Epidermal melanocyte (primary cell): ENCODE measurements at regions not wholly inside any gene's neighbourhood (a gene's known extent, or its start where the extent isn't known, plus 50 kb on each side); places are given as distances from the start of the nearest gene placed in this dataset.

Source experiments
- DNase-seq: peaks from one replicate; pipeline ENCODE4 v3.0.0; 2011; ENCODE audit warnings: low spot score; ENCODE audit not compliant: insufficient read length

- no peak for DNase-seq
Measured at GRCh38 chr4:30837131-30837539, 117.0 kb downstream of the PCDH7 start.

GRCh38 chr4:30837861-30838260 lies 117.7 kb downstream of the PCDH7 start:
- no peak for DNase-seq

GRCh38 chr4:30838331-30838730 lies 118.2 kb downstream of the PCDH7 start:
- no peak for DNase-seq

GRCh38 chr4:30839583-30840520 lies 119.7 kb downstream of the PCDH7 start:
- no peak for DNase-seq

DNA sequence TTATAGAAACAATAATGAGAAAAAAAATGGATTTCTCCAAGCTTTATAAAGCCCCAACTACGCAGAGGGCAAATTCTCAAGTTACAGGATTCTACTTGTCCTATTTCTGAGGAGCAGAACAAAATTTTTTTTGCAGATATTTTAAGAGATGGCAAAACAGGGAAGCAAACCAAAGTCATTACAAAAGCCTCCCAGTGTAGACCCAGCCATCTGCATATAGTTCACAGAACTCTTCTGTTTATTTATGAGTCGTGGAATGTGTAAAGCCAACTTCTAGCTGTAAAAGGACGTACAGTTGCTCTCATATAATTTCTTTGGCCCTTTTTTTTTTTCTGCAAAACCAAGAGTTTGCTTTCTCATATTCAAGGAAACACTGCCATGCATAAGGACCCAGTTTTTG lies 120.4 kb downstream of the PCDH7 start:
- DNase-seq: no peak

- no peak for DNase-seq
Measured at GRCh38 chr4:30842142-30842541, 122.0 kb downstream of the PCDH7 start.

- no peak for DNase-seq
Measured at GRCh38 chr4:30842689-30843088, 122.5 kb downstream of the PCDH7 start.

GRCh38 chr4:30844861-30845582 lies 124.9 kb downstream of the PCDH7 start:
- no peak for DNase-seq

DNA sequence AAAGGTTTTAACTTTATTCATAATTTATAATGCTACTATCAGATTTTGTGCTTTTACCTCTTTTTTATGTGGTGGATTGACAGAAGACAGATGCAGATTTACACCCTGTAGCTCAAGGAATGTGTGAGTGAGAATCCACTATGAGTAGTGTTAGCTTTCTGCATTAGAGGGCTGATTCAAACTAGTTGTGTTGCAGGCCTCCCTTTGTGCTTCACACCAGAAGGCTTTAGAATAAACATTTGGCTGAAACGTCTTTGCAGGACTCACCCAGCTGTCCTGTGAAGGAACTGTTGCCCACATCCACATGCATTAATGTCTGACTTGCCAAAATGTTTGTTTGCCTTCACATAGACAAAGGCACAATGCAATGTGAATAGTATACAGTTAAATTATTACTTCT lies 127.0 kb downstream of the PCDH7 start:
- DNase-seq: no peak

DNA sequence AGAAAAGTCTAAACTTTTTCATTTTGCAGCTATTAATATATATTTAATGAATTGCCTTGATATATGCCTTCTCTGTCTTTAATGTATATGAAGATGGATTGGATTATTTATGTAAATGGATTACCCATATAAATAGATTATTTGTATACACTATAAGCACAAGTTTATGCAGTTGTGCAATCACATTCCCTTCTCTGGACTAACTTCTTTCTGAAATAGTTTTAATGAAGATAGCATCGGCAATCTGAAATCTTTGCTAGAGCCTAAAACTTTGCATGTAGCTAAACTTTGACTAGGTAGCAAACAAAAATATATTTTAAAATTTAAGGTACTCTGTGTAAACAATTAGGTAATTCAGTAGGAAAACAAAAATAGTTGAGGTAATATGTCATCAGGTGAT lies 127.8 kb downstream of the PCDH7 start:
- no peak for DNase-seq

DNA sequence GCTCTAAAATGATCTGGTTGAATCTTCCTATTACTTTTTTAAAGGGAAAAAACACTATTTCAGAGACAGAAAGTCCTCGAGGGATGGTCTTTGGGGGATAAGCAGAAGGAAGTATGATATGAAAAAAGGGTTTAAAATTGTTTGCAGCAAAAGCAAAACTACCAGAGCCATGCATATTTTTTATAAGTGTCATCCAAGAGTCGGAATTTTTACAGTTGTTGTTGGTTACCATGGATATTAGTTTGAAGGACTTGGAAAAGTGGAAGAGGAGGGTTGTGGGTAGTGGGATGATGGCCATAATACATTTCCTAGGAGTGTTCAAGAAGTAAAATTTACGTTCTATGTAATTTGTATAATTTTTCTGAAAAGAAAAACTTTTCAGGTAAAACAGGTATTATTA lies 134.4 kb downstream of the PCDH7 start:
- DNase-seq: no peak

DNA sequence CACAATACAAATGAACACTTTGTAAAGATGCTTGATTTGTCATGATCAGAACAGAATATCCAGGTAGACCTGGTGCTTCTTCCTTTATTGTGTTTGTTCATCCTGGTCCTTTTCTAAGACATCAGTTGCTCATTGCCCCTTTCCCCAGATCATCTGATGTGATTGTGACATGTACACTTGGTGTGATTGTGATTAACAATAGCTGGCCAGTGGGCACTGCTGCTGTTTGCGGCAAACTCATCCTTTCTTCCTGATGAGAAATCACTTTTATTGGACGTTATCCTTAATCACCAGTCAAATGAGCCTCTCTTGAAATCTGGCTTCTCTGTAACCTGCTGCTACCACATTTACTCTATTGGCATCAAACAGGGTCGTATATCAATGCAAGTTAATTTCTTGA lies 135.1 kb downstream of the PCDH7 start:
- no peak for DNase-seq

GRCh38 chr4:30856795-30857564 lies 136.8 kb downstream of the PCDH7 start:
- no peak for DNase-seq

DNA sequence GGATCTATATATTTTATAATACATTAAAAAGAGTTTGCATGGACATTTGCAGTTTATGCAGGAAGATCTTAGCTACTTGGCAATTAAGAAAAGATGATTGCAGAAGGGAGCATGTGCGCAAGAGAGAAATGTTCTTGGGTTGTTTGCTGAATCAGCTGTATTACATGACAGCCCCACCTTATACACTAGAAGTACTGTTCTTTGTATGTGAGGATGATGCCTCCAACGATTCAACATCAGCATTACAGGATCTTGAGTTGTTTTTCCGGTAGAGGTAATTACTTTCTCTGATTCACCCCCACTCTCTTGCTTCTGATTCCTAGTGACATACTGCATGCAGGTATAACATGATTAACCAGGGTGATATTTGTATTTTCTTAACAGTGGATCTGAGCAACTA lies 140.8 kb downstream of the PCDH7 start:
- DNase-seq: no peak

- no peak for DNase-seq
Measured at GRCh38 chr4:30862196-30862595, 142.0 kb downstream of the PCDH7 start.

DNA sequence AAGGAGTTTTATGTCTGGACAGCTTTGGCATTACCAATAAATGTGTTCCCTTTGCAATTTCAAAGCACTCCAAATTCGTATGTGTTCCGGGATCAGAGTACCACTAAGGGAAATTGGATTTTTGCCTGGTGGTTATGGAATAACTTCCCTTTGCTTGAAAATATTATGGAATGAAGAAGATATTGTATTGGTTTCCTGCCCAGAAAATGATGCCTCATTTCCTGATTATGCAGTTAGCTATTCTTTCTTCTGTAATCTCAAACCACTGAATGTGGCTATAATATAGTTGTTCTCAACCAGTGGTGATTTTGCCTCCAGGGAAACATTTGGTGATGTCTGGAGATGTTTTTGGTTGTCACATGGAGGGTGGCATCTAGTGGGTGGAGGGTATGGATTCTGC lies 142.9 kb downstream of the PCDH7 start:
- DNase-seq: no peak

- DNase-seq: no peak
Measured at GRCh38 chr4:30865691-30866090, 145.5 kb downstream of the PCDH7 start.

DNA sequence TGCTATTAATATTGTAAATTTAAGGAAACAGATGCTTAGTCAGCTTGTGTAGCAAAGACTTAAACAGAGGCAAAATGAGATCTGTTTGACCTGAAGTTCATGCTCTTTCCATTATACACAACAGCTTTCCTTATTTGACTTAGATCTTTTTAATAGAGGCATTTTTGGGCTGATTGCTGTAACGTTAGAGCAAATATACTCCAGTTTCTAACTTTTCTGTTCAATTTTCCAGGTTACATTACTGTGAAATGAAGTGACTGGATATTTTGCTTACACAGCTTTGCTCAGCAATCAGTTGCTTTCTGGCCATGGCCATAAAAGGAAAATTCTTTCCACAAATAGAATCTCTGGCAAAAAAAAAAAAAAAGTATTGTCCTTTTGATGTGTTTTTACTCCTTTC lies 146.2 kb downstream of the PCDH7 start:
- DNase-seq: no peak

DNA sequence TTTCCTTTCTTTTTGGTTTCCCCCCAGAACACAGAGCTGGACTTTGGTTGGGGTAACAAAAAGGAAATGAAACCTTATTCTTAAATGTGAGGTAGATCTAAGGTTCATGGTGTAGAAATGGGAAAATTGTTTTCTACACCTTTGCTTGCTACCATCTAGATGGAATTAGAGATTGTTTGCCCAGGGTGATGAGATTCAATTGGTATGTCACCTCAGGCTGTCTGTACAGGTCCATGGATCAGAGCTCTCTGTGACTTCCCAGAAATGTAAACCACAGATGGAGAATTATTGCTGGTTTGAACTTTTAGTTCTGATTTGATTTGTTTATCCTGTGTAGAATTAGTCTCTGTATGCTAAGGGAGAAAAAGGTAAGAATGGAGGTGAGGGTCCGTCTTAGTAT lies 146.7 kb downstream of the PCDH7 start:
- DNase-seq: no peak

DNA sequence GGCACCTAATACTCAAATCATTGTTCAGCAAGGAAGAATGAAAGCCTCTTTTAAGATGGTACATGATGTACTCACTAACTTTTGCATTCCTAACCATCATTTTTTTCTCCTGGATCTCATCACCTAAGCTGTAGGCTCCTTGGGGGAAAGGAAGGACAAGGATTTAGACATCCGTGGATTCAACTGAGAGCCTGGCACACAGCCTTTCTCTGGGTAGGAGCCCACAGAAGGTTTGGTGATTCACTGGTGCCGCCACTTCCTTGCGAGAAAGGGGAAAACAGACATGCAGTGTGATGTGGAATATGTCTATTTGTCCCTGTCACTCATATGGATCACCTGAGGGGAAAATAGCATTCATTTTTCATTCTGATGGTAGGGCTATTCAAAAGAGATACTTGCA lies 147.3 kb downstream of the PCDH7 start:
- DNase-seq: no peak

- no peak for DNase-seq
Measured at GRCh38 chr4:30868111-30868895, 148.1 kb downstream of the PCDH7 start.
